Kidney capillary endothelial cell (primary cell): ENCODE measurements at regions not wholly inside any gene's neighbourhood (a gene's known extent, or its start where the extent isn't known, plus 50 kb on each side); places are given as distances from the start of the nearest gene placed in this dataset.
"Not testable (repeated sequence)": the region's sequence is repeated elsewhere in the genome, so short reads cannot be mapped to it uniquely, and the experiment has no call there.

Experiments used
- DNase-seq: peaks from one replicate; pipeline ENCODE4 v3.0.0-alpha.2; 2018; ENCODE audit warnings: low spot score

GRCh38 chr6:854406-855118 is 161.6 kb upstream of the EXOC2 start:
- no peak for DNase-seq

GRCh38 chr6:852216-852615 is 159.3 kb upstream of the EXOC2 start:
- DNase-seq: not testable (repeated sequence)

DNA sequence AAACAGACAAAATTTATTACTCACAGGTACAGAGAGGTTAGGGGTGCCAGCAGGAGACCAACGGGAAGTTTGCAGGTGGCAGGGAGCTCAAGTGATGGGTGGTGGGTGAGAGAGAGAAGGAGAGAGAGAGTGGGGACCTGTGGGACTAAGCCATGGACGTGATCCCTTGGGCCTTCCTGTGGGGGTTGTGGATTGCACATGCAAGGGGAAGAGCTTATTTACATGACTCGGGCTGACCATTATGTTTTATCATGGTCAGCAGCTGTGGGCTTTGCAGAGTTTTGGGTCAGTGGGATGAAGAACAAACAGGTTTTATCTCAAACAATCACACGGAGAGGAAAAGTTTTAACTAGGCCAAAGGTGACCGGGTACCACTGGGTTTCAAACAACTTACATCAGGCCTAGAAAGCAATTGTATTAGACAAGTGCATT is 156.2 kb upstream of the EXOC2 start:
- DNase-seq: no peak

- no peak for DNase-seq
Measured at GRCh38 chr6:845566-845965, 152.6 kb upstream of the EXOC2 start.

DNA sequence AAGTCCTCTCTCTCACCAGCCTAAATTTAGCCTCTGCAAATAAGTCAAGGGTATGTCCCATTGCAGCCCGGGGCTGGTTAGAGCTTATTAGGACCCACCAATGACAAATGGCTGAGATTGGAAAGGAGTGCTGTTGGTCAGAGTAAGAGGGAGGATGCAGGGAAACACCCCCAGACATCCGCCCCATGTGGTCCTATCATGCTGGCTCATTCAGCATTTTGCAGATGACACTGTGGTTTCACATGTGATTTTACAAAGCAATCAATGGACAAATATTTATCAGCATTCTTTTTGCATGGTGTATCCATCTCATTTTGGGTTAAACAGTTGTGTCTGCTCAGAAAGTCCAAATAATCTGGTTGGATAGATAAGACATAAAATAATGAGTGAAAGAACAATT is 152.2 kb upstream of the EXOC2 start:
- DNase-seq: no peak

DNA sequence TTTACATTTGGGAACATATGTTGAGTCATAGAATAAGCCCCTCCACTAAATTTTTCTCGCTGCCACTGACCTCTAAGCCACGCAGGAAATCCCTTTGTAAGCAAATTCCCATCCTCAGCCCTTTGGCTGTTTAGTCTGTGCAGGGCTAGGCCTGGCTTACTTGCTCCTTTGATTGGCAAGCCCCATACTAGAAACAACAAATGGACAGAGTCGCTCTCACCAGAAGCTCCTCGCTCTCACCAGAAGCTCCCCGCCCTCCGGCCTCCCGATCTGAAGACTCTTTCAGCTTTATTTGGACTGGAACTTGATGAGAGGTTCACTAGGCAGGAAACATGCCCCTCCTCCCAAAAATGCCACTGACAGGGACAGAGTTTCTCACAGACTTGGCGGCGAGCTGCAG is 149.2 kb upstream of the EXOC2 start:
- no peak for DNase-seq

- no peak for DNase-seq
Measured at GRCh38 chr6:841569-841968, 148.6 kb upstream of the EXOC2 start.

- DNase-seq: no peak
Measured at GRCh38 chr6:839201-839600, 146.3 kb upstream of the EXOC2 start.

DNA sequence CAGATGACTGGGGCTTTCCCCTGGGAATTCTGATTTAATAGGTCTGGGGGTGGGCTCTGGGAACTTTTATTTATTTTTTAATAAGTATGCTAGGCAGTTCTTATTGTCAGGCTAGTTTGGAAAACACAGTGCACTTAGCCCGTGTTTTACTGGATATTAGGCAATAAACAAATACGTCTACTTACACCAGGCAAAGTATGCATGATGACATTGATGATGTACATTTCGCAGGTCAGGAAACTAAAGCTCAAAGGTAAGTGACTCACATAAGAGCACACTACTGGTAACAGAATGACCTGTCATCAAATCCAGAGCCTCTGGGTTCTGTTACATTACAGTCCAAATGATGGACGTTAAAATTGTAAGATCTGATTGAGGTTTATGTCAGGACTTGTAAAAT is 144.4 kb upstream of the EXOC2 start:
- DNase-seq: no peak

DNA sequence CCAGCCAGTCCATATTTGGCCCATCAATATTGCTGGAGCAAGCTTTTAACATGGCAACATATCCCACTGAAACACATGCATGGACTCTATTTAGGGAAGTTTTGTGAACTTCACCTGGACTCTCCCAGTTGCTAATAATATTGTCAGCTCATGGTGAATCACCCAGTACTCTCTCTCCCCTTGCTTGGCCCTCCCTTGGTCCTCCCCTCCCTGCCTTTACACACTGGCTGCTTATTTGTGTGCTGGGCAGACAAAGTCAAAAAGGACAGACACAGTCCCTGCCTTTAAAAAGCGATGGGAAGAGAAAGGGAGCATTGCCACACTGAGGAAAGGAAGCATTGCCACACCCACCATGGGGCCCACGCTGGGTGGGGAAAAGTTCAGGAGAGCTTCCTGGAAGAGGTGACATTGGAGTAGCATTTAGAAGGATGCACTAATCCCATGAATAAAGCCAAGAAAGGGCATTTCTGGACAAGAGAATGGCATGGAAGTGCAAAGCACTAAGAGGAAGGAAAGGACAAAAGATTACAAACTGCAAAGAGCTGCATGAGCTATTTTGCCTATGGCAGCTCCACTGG is 143.4 kb upstream of the EXOC2 start:
- DNase-seq: no peak

- DNase-seq: no peak
Measured at GRCh38 chr6:835476-836160, 142.7 kb upstream of the EXOC2 start.

DNA sequence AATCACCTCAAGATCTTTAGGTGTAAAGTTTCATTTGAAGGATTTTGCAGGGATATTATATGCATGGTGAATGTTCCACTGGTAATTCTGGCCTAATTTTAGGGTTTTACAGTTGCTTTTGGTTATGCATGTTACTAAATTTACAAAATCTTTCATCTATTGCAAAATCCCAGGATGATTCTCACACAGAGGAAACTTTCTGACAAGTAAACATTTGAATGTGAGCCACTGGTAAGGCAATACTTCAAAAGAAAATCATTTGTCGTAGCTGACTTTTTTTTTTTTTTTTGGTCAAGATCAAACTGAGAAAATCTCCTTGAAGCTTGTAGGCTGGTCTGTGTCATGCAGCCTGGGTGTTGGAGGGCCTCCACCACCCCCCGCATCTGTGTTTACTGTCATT is 141.9 kb upstream of the EXOC2 start:
- DNase-seq: no peak

- DNase-seq: no peak
Measured at GRCh38 chr6:834190-834589, 141.3 kb upstream of the EXOC2 start.

DNA sequence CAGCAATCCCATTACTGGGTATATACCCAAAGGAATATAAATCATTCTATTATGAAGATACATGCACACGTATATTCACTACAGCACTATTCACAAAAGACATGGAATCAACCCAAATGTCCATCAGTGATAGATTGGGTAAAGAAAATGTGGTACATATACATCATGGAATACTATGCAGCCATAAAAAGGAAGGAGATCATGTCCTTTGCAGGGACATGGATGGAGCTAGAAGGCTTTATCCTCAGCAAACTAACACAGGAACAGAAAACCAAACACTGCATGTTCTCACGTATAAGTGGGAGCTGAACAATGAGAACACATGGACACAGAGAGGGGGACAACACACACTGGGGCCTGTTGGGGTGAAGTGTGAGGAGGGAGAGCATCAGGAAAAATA is 139.9 kb upstream of the EXOC2 start:
- DNase-seq: not testable (repeated sequence)

DNA sequence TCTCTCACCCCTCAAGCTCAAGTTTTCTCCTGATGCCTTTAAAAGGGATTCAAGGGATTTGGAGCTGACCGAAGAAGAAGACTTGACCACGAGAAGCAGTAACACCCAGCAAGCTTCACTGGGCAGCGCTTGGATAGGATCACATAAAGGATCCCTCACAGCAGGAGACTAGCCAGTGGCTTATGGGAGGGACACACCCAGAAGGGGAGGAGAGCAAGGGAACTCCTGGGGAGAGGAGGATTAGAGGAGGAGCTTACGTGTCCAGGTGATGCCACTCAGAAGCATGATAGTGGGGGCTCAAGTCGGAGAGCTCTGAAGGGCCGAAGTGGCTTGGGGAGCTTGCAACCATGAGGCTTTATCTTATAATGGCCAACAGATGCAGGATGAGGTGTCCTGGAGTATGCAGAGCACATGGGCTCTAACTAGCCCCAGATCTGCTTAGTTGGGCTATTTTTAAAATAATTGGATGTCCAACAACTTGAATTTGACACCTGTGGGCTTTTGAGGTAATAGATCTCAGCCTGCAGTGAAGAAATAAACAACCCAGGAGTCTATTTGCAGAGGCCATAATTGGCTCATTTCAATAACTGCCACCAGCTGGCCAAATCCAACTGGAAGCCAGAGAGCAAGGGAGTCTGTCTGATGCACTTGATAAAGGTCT is 137.9 kb upstream of the EXOC2 start:
- DNase-seq: no peak

GRCh38 chr6:829656-830055 is 136.7 kb upstream of the EXOC2 start:
- no peak for DNase-seq

DNA sequence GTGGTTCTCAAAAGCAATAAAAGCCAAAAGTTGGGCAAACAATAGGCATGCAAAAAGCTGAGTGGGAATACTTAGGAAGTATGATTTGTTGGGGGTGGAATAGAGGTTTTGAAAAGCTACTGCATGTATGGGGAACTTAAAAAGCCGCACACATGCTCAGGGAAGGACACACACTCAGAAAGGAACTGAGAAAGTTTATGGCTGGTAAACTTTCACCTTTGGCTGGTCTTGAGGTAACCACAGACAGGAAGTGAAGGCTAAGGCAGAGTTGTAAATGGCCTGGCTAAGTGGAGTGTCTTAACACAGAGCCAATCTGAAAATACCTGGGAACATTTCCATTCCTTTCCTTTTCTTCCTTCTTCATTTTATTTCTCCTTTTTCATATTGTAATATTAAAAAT is 134.5 kb upstream of the EXOC2 start:
- no peak for DNase-seq

GRCh38 chr6:819122-819521 is 126.2 kb upstream of the EXOC2 start:
- no peak for DNase-seq

GRCh38 chr6:818196-818595 is 125.3 kb upstream of the EXOC2 start:
- no peak for DNase-seq

DNA sequence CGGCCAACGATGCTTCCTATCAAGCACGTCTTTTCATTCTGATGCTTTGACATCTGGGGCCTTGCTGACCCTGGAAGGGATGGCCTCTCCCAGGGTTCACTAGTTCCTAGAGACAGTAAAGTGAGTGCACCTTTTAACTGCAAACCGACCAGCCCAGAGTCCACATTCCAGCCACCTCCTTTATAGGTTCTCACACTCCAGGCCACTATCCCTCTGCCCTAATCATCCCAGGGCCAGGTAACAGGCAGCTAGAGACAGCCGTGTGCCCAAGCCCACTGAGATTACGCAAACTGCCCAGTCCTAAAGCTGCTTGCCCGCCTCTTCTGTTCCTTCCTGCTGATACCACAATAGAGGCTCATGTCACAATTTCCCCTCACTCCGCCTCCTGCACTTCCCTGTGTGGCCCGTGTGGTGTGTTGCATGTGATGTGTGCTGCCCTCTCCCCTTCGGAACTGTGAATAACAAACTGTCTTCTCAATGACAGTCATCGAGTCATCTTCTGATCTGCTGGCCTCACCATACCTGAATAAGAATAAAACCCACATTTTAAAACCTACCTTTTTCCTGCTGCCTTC is 123.7 kb upstream of the EXOC2 start:
- no peak for DNase-seq

DNA sequence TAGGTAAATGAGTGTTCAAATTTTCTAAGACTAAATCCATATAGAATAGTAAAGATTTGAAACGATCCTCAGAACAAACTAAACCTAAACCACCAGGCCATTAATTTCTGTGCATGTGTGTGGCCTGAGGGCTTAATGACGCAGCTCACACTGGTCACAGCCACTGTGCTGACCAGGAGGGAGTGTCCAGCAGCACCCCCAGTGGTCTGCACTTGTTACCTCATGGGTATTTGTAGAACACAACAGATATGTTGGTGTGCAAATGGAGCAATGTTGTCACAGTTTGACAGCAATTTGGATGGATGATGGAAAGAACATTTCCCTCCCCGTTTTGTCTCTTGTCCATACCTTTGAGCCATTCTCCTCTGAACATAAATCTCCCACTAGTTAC is 122.4 kb upstream of the EXOC2 start:
- DNase-seq: no peak
